Natural killer cell (primary cell): ENCODE measurements at regions not wholly inside any gene's neighbourhood (a gene's known extent, or its start where the extent isn't known, plus 50 kb on each side); places are given as distances from the start of the nearest gene placed in this dataset.

Experiments
- ATAC-seq, 3 donors: fragments of 150-1000 bp in 2 of 3; fragments of 200-7000 bp in 1 of 3; cut with Tn5 transposase; 1 replicate in 1 of 3; 2 replicates in 2 of 3; pipeline ENCODE4 v1.10.0; 2021; ENCODE audit warnings: mild to moderate bottlenecking in 2 of 3, moderate library complexity in 2 of 3
- DNase-seq, 2 donors: peaks; one replicate each; pipeline versions ENCODE4 v3.0.0 to v3.0.0-alpha.2; 2013 to 2021; ENCODE audit warnings: mixed read lengths in 1 of 2
- H3K27ac ChIP-seq: one replicate; pipeline ENCODE4 v1.5.1; 2013; ENCODE audit warnings: mild to moderate bottlenecking, low read length
- H3K27me3 ChIP-seq: one replicate; pipeline ENCODE4 v1.6.1; 2013; ENCODE audit warnings: low read length; ENCODE audit not compliant: control insufficient read depth, insufficient read depth
- H3K36me3 ChIP-seq: one replicate; pipeline ENCODE4 v1.6.1; 2013; ENCODE audit warnings: low read length; ENCODE audit not compliant: control insufficient read depth, insufficient read depth
- H3K4me1 ChIP-seq: one replicate; pipeline ENCODE4 v1.6.1; 2013; ENCODE audit warnings: low read length; ENCODE audit not compliant: control insufficient read depth, insufficient read depth
- H3K4me3 ChIP-seq: one replicate; pipeline ENCODE4 v1.5.1; 2013; ENCODE audit warnings: low read length
- H3K9me3 ChIP-seq: one replicate; pipeline ENCODE4 v1.6.1; 2013; ENCODE audit warnings: low read length; ENCODE audit not compliant: control insufficient read depth, insufficient read depth
- H3K27ac Mint-ChIP-seq, 2 donors: one replicate each; pipeline ENCODE4 v1.8.0; 2022; ENCODE audit warnings: mild to moderate bottlenecking in 2 of 2, mixed read lengths in 2 of 2, moderate library complexity in 1 of 2
- H3K27me3 Mint-ChIP-seq, 2 donors: one replicate each; pipeline ENCODE4 v1.8.0; 2022; ENCODE audit warnings: low read depth in 2 of 2, mixed read lengths in 2 of 2
- H3K36me3 Mint-ChIP-seq: one replicate; pipeline ENCODE4 v1.8.0; 2022; ENCODE audit warnings: mixed read lengths
- H3K4me1 Mint-ChIP-seq, 2 donors: one replicate each; pipeline ENCODE4 v1.8.0; 2022; ENCODE audit warnings: mixed read lengths in 2 of 2
- H3K4me3 Mint-ChIP-seq: one replicate; pipeline ENCODE4 v1.8.0; 2022; ENCODE audit warnings: mild to moderate bottlenecking, moderate library complexity, mixed read lengths
- H3K9me3 Mint-ChIP-seq, 2 donors: one replicate each; pipeline ENCODE4 v1.8.0; 2022; ENCODE audit warnings: mixed read lengths in 2 of 2
- CTCF ChIP-seq: fragments of 200-600 bp; IDR thresholded peaks from one replicate; pipeline ENCODE4 v1.8.0; 2022; ENCODE audit warnings: antibody characterized with exemption
- WGBS: methylation state at CpG from one replicate; pipeline ENCODE4 v1.1.7; 2013; ENCODE audit warnings: missing lambda C conversion rate; ENCODE audit not compliant: insufficient coverage; 5-methylcytosine and 5-hydroxymethylcytosine counted together
- intact Hi-C: fragments of 100-400 bp; cut with micrococcal nuclease; formaldehyde crosslinking; loops from one replicate; pipeline ENCODE4 v1.14.2; 2022

- 100% methylated on average over 1 of the region's 2 CpGs for WGBS
- H3K4me3 ChIP-seq: no peak overlapping the region
- H3K4me1 ChIP-seq: no peaks in the 10 kb centered on the region
- no peaks in the 10 kb centered on the region for H3K36me3 Mint-ChIP-seq
- no peak for ATAC-seq
- no peak overlapping the region for H3K27ac ChIP-seq
- peaks cover 10 to 18% of the 10 kb centered on the region in 2 donors for H3K9me3 Mint-ChIP-seq
- no peaks in the 10 kb centered on the region for H3K36me3 ChIP-seq
- intact Hi-C loops: no loop called here
- H3K27me3 Mint-ChIP-seq: no peaks in the 10 kb centered on the region
- TF ChIP-seq CTCF: no peak
- no peaks in the 10 kb centered on the region for H3K4me1 Mint-ChIP-seq
- H3K27ac Mint-ChIP-seq: no peak overlapping the region
- peaks cover 12% of the 10 kb centered on the region for H3K9me3 ChIP-seq
- no peak overlapping the region for H3K4me3 Mint-ChIP-seq
- no peaks in the 10 kb centered on the region for H3K27me3 ChIP-seq
- no peak for DNase-seq
Measured at GRCh38 chr5:86735370-86735769, 117.6 kb downstream of the COX7C start.

GRCh38 chr5:86737579-86737978, 119.8 kb downstream of the COX7C start:
- no peaks in the 10 kb centered on the region for H3K4me1 Mint-ChIP-seq
- no peak overlapping the region for H3K4me3 Mint-ChIP-seq
- H3K27me3 ChIP-seq: no peaks in the 10 kb centered on the region
- no peak overlapping the region for H3K4me3 ChIP-seq
- intact Hi-C loops: no loop called here
- no peaks in the 10 kb centered on the region for H3K4me1 ChIP-seq
- no peak overlapping the region for H3K27ac Mint-ChIP-seq
- no peaks in the 10 kb centered on the region for H3K27me3 Mint-ChIP-seq
- ATAC-seq (no peak), DNase-seq (no peak)
- H3K9me3 Mint-ChIP-seq: peaks cover 10 to 14% of the 10 kb centered on the region in 2 donors
- no peak overlapping the region for H3K27ac ChIP-seq
- H3K9me3 ChIP-seq: peaks cover 12% of the 10 kb centered on the region
- TF ChIP-seq CTCF: no peak
- no peaks in the 10 kb centered on the region for H3K36me3 ChIP-seq
- 89% methylated on average over 1 of the region's 1 CpG for WGBS
- no peaks in the 10 kb centered on the region for H3K36me3 Mint-ChIP-seq

- Mint-ChIP-seq H3K9me3 (peaks cover 2 to 3% of the 10 kb centered on the region in 2 donors), H3K4me1 (no peaks in the 10 kb centered on the region), H3K27ac (no peak overlapping the region), H3K27me3 (no peaks in the 10 kb centered on the region), H3K4me3 (no peak overlapping the region), H3K36me3 (no peaks in the 10 kb centered on the region)
- ATAC-seq (no peak), DNase-seq (no peak)
- no peak overlapping the region for H3K4me3 ChIP-seq
- H3K27me3 ChIP-seq: no peaks in the 10 kb centered on the region
- H3K27ac ChIP-seq: no peak overlapping the region
- H3K4me1 ChIP-seq: no peaks in the 10 kb centered on the region
- intact Hi-C loops: no loop called here
- no peak for TF ChIP-seq CTCF
- 62% methylated on average over 3 of the region's 3 CpGs for WGBS
- no peaks in the 10 kb centered on the region for H3K36me3 ChIP-seq
- no peaks in the 10 kb centered on the region for H3K9me3 ChIP-seq
Measured at GRCh38 chr5:86748538-86749105, 130.9 kb downstream of the COX7C start.

- TF ChIP-seq CTCF: no peak
- no peak overlapping the region for H3K27ac ChIP-seq
- H3K9me3 ChIP-seq: no peaks in the 10 kb centered on the region
- peaks cover 2 to 3% of the 10 kb centered on the region in 2 donors for H3K9me3 Mint-ChIP-seq
- no peaks in the 10 kb centered on the region for H3K27me3 Mint-ChIP-seq
- H3K36me3 Mint-ChIP-seq: no peaks in the 10 kb centered on the region
- ATAC-seq (no peak), DNase-seq (no peak)
- no peak overlapping the region for H3K4me3 Mint-ChIP-seq
- H3K27me3 ChIP-seq: no peaks in the 10 kb centered on the region
- H3K4me1 ChIP-seq: no peaks in the 10 kb centered on the region
- H3K36me3 ChIP-seq: no peaks in the 10 kb centered on the region
- intact Hi-C loops: no loop called here
- H3K4me3 ChIP-seq: no peak overlapping the region
- H3K4me1 Mint-ChIP-seq: no peaks in the 10 kb centered on the region
- H3K27ac Mint-ChIP-seq: no peak overlapping the region
Measured at GRCh38 chr5:86749841-86750240, 132.1 kb downstream of the COX7C start.
